Kidney glomerular epithelial cell (primary cell): ENCODE measurements at regions not wholly inside any gene's neighbourhood (a gene's known extent, or its start where the extent isn't known, plus 50 kb on each side); places are given as distances from the start of the nearest gene placed in this dataset.

ENCODE experiments used
- DNase-seq: peaks from one replicate; lab custom pipeline; 2025; lab: John Stamatoyannopoulos, UW

DNA sequence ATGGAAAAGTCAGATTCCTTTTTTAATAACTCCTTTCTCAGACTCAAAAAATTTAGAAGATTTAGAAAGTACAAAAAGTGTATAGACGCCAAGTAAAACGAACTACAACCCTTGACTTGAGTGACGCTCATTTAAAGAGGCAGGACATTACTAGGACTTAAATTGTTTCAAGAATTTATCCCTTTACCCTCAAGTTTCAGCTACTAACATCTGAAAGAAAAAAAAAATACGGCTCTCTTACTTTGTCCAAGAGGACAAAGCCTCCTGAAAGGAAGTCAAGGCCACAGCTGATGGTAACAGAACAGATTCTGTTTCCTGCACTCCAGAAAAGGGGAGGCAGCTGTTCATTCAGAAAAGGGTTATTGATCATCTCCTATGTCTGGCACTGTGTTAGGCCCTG lies 57.6 kb upstream of the PKDCC start:
- DNase-seq, result no peak

DNA sequence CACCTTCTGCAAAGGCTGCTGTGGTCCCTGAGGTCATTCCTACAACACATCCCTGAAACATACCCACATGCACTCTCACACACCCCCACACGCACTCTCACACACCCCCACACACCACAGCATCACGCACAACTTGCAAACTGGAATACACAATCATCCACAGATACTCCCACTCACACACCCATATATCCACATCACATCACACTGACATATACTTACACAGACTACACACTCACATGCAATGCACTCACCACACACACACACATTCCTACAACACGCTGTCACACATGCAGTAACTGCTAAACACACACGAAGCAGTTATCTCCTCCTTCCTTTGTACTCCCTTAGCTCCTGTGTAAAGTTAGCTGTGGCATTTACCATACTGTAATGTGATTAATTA lies 57.1 kb upstream of the PKDCC start:
- peak; percentile 7 for DNase-seq

DNA sequence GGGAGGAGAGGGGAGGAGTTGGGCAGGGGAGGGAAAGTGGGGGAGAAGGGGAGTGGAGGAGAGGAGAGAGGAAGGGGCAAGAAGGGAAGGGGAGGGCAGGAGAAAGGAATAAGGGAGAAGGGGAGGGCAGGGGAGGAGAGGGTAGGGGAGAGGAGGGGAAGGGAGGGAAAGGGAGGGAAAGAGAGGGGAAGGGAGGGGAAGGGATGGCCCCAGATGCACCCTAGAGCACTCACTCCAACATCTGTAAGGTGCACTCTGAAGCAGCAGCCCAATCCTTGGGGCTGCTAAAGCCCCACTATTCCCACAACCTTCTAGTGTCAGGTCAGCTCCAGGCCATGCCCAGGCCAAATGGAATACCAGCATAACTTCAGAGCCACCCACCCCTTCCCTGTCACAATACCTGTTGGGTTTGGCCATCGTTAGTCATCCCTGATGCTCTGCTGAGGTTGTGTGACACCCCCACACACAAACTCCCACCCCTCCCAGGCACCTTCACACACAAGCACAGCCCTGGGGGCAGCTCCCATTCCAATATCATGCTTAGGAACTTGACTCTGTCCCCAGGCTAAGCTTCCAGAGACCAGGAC lies 55.7 kb upstream of the PKDCC start:
- DNase-seq, result no peak

DNA sequence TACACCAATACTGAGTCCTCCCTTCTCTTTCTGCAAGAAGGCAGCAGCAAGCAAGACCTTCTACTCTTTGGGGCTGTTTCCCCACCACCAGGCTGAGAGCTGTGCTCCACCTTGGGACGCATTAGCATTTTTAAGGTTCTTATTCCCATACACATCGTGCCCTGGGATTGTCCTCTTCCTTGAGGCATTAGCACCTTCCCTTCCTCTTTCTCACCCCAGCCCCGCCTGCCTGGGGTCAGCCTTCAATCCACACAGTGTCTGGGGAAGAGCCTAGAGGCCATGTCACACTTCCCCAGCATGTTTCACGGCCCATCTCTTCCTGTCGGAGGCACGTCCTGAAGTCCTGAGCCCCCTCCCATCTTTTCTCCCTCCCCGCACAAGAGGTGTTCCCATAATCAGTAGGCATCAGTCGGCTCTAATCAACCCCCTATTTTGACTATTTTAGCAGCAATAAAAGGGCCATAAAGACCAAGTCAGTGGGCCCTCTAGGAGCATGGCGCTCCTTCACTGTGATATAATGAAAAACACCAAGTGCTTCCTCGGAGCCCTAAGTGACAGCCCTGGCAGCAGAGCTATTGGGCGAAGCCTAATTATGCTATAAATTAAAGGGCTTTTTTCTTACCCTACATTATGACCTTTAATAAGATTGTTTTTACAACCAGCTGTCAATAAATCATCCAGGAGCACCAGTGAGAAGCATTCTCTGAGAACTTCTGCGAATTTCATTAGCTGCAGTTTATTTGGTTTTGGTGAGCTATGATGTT lies 55.0 kb upstream of the PKDCC start:
- no peak for DNase-seq

DNA sequence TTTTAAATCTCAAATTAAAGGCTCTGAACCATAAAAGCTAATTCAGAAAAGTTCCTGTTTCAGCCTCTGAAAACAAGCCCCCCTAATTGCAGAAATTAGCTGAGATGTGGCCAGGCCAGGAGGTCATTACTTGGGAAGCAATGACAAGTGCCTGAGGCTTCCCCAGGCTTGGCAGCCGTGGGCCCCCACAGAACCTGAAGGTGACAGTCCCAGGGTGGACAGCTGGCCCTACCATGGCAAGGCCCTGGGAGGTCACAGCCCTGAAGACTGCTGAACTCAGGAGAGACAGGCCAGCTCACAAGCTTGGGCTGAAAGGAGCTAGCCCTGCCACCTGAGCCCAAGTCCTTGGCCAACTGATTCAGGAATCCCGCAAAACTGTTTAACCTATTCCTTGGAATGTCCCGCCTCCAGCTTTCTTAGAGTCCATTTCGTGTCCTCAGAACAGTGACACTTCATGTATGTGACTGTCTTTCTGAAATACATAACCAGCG lies 54.3 kb upstream of the PKDCC start:
- DNase-seq, result no peak

DNA sequence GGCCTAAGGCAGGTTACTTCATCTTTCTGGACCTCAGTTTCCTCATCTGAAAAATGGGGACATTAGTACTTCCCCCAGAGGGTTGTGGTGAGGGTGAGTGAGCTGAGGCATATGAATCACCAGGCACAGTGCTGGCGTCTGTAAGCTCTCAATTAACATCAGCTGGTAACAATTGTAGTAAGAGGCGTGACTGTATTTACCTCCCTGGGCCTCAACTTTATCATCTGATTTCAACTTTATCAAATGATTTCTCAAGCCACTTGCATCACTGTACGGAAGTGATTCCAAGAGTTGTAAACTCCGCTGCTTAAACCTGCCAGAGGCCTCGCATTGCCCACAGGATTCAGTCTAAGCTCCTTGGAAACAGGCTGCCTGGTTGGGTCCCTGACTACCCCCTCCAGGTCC lies 53.6 kb upstream of the PKDCC start:
- DNase-seq, result no peak

DNA sequence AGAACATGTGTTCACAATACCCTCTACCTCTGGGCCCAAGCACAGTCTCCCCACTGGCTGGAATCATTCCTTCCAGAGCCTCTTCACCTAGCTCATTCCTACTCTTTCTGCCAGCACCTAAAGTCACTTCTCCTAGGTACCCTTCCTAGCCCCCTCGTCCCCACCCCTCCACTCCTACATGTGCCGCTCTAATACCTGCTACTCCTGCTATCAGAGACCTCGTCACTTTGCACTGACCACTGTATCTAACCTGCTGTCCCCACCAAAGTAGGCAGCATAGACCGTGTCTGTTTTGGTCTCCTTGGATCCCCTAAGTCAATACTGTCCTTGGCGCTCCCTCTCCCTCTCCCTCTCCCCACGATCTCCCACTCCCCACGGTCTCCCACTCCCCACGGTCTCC lies 53.2 kb upstream of the PKDCC start:
- DNase-seq, result no peak

DNA sequence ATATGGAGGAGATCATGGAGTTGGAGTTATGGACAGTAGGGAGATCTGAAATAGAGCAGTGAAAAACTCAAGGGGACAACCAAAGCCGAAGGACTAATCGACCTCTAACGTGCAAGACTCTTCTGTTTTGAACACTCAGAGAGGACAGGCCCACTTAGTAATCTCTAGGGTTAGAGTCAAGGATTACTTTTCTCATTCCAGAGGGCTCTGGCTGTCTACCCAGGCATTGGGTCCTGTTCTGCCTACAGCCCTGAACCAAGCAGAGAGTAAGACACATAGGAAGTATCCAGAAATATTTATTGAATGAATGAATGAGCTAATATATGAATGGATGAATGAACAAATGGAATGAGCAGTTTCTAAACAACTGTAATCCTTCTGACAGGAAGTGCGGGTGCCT lies 50.3 kb upstream of the PKDCC start:
- no peak for DNase-seq
